Cerebellar cortex (tissue), 1 donor: ENCODE measurements at regions not wholly inside any gene's neighbourhood (a gene's known extent, or its start where the extent isn't known, plus 50 kb on each side); places are given as distances from the start of the nearest gene placed in this dataset.

Source experiments
- DNase-seq: peaks from one replicate; pipeline ENCODE4 v3.0.0-alpha.2; 2015; ENCODE audit warnings: low spot score

- DNase-seq: no peak
Observed at GRCh38 chr9:107431461-107431860, 58.1 kb downstream of the KLF4 start.

- DNase-seq: no peak
Observed at GRCh38 chr9:107430071-107430470, 59.5 kb downstream of the KLF4 start.

GRCh38 chr9:107426126-107426525 is 63.4 kb downstream of the KLF4 start:
- no peak for DNase-seq

DNA sequence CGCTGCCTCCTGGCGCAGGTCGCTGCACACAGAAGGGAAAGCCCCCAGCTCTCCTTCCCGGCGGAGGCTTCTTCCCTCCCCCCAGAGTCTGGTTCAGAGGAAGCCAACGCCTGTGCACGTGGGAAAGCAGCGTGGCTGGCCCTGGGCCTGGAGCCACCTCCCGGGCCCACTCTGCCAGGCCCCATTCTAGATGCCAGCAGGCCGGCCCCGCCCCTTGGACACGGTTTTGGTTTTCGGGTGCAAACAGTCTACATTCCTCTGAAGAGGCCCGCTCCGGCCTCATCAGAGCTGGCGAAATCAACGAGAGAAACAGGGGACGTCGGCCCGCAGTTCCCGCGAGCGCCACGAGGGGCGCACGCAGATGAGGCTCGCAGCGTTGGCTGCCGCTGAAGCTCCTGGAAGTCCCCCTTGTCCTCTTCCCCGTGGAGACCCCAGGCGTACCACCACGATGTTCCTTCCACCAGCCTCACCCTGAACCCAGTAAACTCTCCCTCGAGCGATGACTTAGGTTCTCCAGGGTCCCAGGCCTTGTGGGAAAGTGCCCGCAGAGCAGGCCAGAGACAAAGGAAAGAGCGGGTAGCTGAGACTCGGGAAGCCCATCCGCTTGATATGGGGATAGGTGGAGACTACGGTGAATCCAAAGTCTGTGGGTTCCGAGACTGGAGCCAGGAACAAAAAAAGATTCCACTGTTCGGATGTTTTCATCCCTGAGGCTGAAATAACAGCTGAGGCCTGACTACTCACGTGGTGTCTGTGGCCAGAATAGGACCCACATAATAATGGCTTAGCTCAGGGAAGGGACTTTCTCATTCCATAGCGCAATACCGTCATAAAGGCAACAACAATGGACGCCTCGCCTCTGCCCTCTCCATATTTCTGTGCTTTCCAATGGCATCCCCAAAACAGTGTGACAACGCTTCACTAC is 64.2 kb downstream of the KLF4 start:
- peak; percentile 82 for DNase-seq

GRCh38 chr9:107423540-107423939 is 66.0 kb downstream of the KLF4 start:
- no peak for DNase-seq

DNA sequence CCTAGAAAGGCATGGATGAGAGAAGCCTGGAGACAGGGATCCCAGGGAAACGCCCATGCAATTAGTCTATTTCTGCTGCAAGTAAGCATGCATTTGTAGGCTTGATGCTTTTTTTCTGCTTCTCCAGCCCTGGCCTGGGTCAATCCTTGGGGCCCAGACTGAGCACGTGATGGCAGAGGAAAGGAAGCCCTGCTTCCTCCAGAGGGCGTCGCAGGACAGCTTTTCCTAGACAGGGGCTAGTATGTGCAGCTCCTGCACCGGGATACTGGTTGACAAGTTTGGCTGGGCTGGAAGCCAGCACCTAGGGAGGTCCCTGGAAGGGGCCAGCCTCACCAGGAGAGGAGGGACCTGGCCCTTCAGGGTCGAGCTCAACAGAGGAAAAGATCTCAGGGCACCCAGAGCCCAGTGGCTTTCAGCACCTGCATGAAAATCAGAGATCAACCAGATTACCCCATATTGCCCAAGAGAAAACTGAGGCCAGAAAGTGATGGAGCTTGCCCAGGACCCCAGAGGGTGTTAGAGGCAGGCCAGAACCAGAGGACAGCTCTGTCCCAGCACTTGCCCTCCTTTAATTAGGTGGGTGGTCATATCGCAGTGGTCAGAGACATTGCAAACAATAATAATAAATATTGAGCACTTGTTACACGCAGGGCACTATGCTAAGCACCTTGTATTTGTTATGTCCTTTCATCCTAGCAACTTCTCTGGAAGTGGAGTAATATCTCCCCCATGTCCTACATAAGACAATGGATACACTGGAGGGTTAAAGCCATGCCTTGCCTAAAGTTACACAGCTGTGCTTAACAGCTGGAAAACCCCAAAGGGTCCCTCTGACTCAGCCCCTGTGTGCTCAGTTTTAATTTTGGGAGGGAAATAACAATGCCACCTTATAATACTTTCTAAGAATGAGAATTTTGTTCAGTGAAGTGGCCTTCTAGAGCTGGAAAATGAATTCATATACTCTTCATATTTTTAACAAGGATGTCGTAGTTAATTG is 67.1 kb downstream of the KLF4 start:
- peak; percentile 66 for DNase-seq

- no peak for DNase-seq
Observed at GRCh38 chr9:107410420-107410819, 79.1 kb downstream of the KLF4 start.

- no peak for DNase-seq
Observed at GRCh38 chr9:107409581-107410389, 79.8 kb downstream of the KLF4 start.

DNA sequence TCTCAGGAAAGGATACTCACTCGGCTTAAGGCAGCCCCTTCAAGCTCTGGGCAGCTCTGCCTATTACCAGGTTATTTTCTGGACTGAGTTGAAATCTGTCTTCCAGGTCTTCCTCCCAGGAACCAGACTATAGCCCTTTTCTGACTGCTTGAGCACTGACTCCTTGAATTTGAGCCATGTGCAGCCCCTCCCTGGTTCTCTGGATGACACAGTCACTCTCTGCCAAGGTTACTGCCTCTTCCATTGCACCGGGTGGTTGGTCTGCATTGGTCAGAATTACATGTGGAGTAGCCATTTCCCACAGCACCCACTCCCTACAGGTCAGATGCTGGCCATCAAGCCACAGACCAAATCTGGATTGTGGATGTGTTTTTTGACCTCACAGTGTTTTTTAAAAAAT is 81.9 kb downstream of the KLF4 start:
- DNase-seq: no peak

GRCh38 chr9:107405511-107405910 is 84.1 kb downstream of the KLF4 start:
- no peak for DNase-seq

- DNase-seq: no peak
Observed at GRCh38 chr9:107404736-107405135, 84.8 kb downstream of the KLF4 start.

GRCh38 chr9:107404161-107404560 is 85.4 kb downstream of the KLF4 start:
- no peak for DNase-seq

DNA sequence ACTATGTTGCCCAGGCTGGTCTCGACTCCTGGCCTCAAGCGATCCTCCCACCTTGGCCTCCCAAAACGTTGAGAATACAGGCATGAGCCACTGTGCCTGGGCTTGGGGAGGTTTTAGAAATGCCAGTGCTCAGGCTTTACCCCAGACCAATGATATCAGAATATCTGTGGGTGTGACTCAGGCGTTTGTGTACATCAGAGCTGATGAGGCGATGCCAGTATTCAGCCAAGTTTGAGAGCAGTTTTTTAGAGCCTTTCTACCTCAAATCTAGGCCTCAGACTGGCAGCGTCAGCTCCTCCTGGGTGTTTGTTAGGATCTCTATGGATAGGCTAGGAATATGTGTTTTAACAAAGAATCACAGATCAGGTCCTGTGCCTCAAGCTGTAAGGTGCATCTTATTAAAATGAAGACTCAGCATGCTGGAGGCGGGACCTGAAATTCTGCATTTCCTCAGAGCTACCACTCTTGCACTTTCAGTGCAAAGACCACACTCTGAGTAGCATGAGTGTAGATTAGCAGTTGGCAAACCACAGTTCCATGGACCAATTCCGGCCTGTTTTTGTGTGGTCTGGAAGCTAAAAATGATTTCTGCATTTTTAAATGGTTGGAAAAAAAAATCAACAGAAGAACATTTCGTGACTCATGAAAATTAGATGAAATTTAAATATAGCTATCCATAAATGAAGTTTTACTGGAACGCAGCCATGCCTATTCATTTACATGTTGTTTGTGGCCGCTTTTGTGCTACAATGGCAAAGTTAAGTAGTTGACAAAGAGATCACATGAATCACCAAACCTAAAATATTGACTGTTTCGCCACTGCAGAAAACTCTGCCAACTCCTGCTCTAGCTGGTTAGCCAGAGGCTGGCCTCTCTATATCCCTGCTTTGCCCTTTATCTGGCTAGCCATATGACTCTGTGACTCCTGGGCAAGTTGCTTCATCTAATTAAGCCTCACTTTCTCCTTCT is 92.2 kb downstream of the KLF4 start:
- no peak for DNase-seq

DNA sequence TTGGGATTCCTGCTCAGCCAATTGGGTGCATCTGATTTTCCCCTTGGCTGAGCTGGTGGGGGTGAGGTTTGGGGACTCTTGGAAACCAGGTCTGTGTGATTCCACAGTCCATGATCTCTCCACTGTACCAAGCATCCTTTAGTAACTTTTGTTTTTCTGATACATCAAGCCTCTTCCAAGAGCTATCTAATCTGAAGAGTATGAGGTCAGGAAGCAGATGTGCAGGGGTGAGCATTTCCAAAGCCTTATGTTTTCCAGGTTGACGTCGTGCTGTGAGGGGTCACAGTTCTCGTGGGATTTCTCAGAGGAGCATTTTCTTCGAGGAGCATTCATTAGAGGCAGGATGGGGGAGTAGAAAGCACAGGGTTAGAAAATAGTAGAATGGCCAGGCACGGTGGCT is 95.3 kb downstream of the KLF4 start:
- DNase-seq: no peak

DNA sequence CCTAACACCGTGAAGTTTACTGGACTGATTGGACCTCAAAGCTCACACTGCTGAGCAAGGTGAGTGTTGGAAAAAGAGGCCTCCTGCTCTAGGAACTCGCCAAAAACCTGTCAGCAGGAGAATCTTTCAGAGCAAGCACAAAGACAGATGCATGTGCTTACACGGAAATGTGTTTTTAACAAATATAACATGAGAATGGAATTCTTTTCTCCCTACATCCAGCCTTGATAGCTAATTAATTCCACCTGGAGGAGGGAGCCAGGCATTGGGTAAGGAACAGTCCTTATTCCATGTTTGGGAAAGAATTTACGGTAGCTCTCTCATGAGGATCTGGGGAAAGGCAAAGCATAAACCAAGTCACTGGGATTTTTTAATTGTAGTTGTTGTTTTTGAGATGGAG is 98.8 kb downstream of the KLF4 start:
- DNase-seq: no peak

DNA sequence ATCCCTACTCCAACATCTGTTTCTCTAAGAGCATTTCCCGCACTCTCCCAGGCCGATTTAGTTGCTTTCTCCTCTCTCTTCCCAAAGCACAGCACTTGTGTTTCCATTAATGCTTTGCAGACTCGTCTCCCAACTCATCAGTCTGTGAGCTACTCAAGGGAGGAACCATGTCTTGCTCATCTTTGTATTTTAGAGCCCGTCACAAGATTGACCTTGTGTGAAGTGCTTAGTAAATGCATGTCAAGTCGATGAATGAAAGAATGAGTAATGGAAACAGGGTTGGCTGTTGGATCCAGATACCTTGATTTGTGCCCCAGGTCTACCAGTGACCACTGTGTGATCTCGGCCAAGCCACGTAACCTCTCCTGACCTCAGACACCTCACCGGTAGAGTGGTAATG is 99.3 kb downstream of the KLF4 start:
- DNase-seq: no peak

GRCh38 chr9:107389617-107390071 is 99.9 kb downstream of the KLF4 start:
- DNase-seq: peak; percentile 69

DNA sequence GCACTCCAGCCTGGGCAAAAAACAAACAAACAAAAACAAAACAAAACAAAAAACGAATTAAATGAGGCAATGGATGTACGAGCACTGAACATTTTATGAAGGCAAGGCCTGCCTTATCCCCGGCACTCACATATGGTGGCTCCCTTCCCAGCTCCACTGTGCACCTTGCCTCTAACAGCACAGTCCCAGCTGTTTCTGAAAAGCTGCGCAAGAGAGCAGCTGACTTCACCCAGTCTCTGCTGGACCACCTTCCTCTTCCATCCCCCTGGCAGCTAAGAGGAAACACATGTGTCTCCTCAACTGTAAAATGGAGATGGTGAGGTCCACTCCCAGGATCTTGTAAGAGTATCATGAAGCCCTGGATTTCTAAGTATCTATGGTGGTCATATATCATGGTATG is 100.7 kb downstream of the KLF4 start:
- no peak for DNase-seq

DNA sequence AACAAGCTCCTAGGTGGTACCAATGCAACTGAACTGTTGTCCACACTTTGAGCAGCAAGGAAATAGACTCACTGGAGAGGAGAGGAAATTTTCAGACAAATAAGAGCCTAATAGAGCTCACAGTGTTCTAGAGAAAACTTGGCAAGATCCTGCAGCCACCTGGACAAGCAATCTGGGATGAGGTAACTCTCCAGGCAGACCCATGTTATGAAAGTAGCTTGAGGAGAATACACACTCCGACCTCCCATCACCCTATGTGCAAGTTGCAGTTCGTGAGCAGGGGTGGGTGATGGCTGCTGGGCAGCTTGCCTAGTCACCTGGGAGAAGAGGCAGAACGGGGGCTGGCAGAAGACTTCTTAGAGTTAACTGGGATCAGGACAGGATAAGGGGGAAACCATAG is 102.2 kb downstream of the KLF4 start:
- peak; percentile 98 for DNase-seq

GRCh38 chr9:107386396-107386795 is 103.2 kb downstream of the KLF4 start:
- peak; percentile 40 for DNase-seq
